ENCODE measurements at regions not wholly inside any gene's neighbourhood (a gene's known extent, or its start where the extent isn't known, plus 50 kb on each side); places are given as distances from the start of the nearest gene placed in this dataset.
A peak's percentile ranks its signal among the peaks of the same experiment; 100 is the strongest.

DNA sequence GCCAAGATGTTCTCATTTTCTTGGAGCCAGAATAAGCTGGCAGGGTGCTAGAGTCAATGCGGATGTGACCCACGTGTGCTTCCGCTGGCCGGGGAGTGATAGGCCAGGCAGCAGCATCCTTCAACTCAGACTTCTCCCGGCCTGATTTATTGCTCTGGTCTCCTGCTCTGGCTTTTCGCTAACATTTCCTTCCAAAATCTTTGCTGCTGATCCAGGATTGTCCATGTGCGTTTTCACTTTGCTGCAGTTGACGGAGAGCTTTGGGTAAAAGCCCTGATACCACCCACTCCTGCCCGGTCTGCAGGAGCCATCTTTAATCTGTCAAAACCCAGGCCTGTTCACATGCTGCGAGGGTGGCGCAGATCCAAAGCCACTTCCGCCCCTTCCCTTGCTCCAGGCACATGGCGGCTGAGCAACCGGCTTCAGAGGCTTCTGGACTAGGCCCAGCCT lies 106.8 kb downstream of the CYP26A1 start:
- DNase-seq, result no peak

DNA sequence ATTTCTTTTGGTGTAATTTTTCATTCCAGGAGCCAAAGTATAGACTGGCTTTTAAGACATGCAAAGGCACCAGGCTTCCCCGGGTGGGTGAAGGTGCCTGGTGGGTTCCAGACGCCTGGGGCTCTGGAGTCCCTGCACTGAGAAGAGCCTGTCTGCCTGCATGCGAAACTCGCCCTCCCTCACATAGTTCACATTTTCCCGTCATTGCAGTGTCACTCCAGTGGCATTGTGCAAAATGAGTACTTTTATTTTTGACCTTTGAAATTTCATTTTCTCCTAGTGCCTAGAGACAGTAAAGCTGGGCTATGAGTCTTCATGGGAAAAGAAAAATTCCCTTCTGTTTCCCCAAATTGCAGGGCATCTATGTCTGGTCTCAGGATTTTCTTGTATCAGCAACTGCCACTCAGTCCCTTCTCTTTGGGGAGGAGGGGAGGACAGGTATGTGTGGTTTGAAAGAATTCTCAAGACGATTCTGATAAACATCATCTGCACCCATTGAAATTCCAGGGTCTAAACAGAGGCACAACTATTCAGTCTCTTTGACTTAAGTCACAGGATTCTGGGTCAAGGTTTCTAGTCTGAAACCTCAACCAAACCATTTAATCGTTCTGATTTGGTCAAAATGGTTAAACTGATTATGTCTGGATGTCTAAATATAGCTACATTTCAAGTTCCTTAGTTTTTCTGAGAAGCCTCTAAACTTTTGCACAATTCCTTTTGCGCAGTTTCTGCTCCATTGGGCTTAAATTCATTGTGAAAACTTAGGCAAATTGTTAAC lies 107.8 kb downstream of the CYP26A1 start:
- no peak for DNase-seq

DNA sequence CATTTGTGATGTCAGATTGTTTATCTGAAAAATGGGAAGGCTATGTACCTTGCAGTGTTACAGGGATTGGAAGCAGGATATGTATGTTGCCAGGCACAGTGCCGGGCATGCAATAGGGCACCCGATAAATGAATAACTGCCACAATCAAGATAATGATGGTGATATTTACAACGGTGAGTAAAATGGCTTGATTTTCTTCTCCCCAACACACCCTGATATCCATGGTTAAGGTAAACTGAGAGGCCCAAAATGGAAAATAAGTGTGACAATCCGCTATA lies 108.3 kb downstream of the CYP26A1 start:
- no peak for DNase-seq

DNA sequence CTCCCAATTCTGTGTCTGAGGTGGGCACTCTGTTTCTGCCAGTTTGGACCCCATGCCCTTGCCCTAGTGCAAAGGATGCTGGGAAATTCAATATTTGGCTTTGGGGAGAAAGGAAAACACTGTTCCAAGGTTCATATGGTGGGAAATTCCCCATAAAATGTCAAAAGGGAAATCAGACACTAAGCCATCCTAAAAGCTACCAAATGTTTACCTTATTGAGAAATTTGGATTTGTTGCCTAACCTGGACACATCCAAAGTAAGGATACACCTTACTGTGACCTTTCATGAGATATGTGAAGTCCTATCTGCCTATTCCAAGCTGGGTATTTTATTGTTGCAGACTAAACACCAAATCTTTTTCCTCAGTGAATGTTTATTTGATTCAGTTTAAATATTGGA lies 109.1 kb downstream of the CYP26A1 start:
- DNase-seq, result no peak

DNA sequence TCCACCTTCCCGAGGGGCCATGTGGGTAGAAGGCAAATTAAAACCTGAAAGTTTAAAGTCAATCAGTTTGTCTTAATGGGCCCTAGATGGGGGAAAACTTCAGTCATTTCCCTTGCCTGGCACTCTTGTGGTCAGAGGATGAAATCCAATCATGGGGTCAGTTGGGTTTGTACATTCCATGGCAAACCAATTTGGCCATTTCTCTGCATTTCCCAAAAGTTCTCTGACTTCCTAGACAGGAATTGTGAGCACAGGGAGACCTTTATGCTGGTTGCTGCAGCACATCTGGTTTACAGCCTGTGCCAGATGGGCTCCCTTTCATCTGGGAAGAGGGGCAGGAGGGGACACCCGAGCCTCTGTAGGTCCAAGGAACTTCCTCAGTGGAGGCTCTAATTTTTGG lies 113.0 kb downstream of the CYP26A1 start:
- no peak for DNase-seq

DNA sequence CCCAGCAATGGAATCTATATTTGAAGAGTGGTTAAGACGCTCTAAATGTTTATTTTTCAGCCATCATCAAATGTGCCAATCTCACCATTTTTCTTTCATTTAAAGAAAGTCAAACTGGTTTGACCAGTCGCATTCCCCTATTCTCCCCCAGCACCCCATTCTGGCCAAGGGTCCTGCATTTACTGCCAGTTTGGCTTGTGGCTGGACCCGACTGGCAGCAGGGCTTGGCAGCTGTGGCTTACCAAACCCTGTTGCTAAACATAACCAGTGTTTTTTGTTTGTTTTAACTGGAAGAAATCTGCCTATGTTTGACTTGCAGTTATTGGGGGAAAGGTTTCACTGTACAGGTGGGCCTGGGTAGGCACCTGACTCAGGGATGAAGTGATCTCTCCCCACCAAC lies 116.3 kb downstream of the CYP26A1 start:
- DNase-seq, result no peak

DNA sequence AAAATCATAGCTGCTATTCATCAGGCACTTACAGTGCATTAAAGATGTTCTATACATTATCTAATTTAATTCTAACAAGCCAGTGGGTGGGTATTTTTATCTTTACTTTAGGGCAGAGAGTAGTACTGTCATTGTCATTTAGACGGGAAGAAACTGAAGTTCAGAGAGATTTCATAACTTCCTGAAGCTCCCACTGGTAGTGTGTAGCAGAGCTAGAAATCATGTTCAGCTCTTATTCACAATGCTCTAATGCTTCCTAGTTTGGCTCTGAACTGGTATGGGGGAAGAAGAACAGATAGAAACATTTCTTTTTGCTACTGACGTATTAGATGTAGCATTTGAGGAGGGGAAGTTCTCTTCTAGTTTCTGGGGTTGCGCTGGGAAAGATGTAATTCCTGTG lies 116.7 kb downstream of the CYP26A1 start:
- no peak for DNase-seq

DNA sequence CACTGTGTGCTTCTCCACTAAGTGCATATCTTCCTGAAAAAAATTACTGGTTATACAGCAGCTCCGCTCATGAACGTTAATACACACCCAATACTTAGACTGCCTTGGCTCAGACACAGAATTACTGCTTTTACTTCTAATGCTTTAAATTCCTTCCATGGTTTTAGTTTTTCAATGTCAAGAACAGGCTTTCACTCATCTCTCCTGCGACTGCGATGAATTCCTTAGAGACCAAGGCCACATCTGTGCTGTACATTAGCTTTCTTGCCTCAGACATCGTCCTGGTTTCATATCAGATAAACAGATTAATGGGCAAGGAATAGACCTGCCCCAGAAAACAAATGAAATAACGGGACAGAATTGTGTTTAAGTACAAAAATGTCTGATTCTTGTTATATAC lies 120.2 kb downstream of the CYP26A1 start:
- no peak for DNase-seq

DNA sequence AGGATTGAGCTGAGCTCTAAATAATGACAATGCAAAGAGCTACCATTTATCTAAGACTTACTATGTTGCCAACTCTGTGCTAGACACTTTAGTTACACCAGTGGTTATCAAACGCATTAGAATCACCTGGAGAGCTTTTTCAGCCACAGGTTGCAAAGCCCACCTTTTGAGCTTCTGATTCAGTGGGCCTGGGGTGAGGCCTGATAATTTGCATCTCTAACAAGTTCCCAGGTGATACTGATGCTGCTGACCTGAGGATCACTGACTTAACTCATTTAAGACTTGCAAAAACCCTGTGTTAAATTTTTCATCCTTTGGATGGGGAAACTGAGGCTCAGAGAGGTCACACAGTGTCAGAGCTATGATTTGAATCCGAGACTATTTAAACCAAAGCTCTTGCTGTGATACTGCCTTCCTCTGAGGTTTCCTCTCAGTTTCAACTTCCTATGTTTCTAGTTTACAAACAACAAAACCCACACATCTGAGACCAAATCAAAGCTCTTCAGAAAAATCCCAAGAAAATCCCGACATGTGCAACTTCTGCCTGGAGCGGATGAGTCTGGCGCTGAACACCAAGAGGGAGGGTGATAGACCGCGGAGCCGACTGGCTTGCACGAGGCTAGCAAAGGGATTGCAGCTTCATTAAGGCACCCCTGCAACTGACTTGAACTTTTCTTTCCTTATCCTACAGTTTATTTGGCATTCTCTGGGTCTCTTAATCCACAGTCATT lies 124.9 kb downstream of the CYP26A1 start:
- DNase-seq, result no peak

DNA sequence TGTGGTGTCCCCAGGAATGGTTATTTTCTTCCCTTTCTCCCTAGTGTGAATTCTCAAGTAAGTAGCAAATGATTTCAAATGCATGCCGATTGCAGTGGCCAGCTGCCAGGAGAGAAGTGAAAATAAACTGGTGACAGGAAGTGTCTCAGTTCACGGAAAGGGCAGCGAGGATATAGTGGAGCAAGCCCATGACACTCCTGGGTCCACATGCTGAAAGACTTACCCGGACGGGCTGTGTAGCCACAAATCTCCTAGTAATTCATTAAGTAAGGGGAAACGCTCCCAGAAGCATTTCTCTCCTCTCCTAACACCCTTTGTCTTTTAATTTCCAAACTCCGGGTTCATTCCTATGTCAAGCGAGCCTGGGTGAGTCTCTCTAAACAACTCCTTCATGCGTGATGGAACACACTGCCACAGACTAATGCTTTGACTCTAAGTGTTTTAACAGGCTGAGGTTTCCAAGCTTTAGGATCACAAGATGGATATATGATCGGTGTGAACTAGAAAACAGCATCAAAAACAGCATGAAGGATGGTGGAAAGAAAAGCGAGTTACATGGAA lies 125.6 kb downstream of the CYP26A1 start:
- peak; percentile 32 for DNase-seq

DNA sequence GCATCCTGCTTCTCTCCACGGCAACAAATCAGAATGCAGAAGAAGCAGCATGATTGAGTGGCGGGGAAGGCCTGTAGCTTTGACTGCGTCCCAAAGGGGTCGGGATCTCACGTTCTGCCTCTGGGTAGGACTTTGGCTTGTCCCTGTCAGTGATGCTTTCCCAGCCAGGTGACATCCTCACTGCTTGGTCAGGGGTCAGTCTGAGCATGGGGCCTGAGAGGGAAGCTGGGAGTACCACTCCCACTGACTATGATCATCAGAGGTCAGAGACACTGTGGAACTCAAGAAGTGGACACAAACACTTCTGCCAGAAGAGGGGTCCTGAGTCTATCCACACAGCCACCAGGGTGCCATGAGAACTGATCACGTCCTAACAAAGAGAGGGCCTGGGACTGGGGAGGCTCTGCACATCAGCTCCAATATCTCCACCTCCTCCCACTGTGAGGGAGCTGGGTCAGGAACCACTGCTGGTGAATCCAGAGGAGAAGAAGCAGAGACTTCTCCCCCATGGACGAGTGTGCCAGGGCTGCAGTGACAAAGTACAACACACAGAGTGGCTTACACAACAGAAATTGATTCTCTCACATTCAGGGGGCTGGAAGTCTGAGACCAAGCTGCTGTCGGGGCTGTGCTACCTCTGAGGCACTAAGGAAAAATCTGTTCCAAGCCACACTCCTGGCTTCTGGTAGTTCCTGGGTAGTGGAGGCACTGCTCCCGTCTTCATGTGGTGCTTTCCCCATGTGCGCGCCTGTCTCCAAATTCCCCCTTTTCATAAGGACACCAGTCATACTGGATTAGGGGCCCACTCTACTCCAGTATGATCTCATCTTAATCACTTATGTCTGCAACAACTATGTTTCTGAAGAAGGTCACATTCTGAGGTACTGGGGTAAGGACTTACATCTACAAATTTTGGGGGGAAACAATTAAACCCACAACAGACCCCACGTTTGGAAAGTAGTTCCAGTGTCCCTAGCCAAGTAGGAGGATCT lies 131.1 kb downstream of the CYP26A1 start:
- no peak for DNase-seq

DNA sequence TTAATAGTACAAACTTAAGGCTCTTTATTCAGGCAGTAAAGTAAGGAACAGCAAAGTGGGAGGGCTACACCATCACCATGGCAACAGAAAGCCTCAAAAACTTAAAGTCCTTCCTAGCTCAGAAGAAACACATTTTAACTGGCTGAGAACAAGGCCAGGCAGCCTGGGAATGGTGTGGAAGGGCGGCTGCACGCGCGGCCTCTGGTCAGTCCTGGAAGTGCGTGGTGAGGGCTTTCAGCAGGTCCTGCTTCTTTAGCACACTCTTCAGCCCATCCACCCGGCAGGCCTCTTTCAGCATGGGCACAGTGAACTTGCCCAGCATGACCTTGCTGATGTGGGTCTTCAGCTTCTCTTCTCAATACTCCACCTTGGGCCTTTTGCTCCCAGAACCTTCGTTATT lies 133.0 kb downstream of the CYP26A1 start:
- no peak for DNase-seq

DNA sequence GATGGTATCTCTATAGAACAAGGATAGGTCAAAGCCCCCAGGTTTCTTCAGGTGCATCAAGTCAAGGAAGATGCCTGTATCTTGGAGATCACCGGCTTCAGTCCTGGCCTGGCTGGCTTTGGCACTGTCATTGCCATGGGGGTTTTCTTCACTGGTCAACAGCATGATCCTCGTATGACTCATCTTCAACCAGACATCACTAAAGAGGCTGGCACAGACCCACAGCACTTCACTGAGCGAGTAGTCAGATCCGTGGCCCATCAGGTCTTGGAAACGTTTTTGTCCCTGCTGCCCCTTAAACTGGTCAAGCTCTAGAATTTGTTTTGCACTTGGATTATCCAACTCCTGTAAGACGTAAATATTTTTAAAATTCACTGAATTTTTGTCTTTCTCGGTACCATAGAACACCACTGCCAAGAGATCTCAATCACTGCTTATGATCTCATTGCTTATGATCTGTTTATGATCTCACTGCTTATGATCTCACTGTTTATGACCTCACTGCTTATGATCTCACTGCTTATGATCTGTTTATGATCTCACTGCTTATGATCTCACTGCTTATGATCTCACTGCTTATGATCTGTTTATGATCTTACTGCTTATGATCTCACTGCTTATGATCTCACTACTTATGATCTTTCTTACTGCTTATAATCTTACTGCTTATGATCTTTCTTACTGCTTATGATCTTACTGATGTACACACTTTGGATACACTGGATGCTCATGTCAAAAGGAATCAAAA lies 135.2 kb downstream of the CYP26A1 start:
- DNase-seq, result no peak

DNA sequence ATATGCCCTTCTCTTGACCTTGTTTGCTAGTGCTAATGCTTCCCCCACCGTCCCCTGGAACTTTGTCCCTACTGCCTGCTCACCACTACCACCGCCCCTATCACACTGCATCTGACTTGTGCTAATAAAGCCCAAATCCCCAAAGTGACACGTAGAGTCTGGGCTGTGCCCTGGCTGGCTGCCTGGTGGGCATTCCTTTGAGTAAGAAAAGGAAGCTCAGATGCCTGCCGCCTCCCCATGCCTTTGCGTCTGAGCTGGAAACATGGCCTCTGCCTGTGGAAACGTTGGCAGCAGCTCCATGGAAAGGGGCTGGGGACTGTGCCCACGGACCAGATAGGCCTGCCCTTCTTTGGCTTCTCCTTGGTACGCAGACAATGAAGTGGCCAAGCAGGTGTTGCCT lies 138.3 kb downstream of the CYP26A1 start:
- no peak for DNase-seq

DNA sequence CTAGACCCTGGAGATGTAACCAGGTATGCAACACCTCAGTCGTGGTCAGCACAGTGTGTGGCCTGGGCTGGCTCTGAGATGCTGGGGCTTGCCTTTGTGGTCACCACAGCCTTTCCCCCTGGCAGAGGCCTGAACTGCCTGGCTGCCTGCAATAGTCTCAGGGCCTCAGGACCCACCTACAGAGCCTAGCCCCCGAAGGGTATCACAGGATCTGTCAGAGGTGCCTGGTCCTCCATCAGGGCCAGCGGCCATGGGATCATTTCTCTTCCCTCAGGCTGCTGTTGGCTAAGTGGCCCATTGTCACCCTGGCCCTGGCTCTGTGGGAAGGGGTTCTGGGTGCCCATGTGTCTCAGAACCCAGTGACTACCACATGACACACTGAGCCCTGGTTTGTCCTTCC lies 141.6 kb downstream of the CYP26A1 start:
- DNase-seq, result no peak

DNA sequence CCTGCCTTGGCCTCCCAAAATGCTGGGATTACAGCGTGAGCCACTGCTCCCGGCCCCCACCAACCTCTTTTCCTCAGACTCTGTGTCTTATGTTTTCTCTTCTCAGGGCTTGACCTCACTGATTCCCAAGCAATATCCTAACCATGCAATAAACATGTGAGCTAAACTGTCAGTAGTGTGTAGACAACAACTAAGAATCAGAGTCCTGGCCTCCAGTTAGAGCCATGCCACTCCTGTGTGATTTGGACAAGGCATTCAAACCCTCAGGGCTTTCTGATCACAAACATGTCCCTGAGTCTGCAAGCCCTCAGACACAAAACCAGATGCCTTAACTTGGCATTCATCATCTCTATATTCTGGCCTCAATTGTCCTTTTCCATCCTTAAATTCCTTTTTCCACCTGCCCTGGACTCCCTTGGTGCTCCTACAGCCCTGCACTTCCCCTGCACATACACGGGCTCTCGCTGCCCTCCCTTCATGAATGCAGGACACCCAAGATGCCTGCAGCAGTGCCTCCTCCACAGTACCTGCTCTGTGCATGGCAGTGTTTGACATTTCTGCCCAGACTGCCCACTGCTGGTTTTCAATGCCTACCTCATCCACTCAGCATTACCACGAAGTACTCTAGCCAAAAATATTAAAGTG lies 142.8 kb downstream of the CYP26A1 start:
- DNase-seq, result no peak

DNA sequence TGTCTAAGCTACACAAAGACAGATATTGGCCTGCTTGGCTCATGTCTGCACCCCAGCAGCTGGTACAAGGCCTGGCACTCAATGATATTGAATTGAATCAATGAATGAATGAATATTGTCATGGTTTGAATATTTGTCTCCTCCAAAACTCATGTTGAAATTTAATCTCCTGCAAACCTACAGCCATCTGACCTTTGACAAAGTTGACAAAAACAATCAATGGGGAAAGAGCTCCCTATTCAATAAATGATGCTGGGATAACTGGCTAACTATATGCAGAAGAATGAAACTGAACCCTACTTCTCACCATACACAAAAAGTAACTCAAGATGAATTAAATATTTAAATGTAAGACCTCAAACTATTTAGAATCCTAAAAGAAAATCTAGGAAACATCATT lies 144.7 kb downstream of the CYP26A1 start:
- DNase-seq, result no peak

DNA sequence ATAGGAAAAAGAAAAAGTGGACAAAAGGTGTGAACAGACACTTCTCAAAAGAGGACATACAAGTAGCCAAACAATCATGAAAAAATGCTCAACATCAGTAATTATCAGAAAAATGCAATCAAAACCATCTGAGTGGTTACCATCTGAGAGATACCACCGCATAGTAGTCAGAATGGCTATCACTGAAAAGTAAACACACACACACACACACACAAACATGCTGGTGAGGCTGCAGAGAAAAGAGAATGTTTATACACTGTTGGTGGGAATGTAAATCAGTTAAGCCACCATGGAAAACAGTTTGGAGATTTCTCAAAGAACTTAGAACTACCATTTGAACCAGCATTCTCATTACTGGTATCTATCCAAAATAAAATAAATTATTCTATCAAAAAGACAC lies 145.7 kb downstream of the CYP26A1 start:
- DNase-seq, result no peak

DNA sequence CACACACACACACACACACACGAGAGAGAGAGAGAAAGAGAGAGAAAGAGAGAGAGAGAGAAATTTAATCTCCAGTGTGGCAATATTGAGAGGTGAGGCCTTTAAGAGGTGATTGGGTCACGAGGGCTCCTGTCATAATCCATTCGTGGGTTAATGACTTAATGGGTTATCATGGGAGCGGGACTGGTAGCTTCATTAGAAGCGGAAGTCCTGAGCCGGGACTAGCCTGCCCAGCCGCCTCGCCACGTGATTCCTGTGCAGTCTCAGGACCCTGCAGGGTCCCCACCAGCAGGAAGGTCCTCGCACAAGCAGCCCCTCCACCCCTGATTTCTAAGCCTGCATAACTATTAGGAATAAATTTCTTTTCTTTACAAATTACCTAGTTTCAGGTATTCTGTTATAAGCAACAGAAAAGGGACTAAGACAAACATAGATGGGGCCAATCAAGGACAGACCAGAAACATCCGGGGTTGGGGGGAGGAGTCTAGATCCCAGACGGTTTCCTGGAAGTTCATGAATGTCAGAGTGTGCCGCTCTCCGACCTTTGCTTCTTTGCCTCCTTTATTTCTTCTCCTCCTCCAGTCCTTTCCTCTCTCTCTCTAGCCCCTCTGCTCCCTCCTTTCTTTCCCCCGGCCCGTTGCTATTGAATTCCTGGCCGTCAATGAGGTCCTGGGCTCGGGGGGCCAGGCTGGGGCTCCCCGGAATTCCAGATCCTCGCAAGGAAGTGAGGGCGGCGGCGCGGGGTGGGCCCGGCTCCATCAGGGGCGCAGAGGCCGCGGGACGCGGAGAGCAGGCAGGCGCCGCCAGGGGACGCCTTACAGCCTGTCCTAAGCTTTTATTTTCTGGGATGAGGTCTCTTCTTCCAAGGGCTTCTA lies 146.8 kb downstream of the CYP26A1 start:
- no peak for DNase-seq

DNA sequence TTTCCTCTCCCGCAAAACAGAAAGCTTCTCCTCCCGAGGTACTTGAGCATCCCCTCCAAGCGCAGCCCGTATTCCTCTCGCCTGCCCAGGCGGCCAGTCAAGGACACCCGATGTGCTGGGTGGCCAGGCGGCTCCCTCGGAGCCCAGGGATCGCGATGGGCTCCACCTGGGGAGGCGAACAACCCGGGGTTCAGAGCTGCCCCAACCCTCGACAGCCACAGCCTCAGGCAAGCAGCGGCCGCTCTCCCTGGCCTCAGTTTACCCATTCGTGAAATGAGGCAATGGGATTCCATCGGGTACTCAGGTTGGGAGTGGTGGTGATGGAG lies 147.4 kb downstream of the CYP26A1 start:
- no peak for DNase-seq

DNA sequence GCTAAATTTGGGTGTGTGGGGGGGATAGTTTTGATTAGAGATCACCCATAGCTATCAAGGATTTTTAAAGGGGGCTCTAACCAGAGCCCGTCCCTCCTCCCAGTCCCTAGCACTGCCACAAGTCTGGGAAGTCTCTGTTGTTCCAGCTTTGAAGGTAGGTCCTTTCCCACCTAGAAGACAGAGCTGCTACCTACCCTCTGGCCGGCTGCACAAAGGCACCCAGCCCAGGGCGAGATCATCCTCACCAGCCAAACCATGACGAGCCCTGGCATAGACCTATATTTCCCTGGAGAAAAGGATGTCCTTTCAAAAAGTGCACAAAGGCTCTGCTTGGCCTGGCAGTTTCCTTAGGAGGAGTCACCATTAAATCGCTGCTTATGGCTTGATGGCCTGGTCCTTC lies 147.8 kb downstream of the CYP26A1 start:
- no peak for DNase-seq
